ENCODE measurements at regions not wholly inside any gene's neighbourhood (a gene's known extent, or its start where the extent isn't known, plus 50 kb on each side); places are given as distances from the start of the nearest gene placed in this dataset.

DNA sequence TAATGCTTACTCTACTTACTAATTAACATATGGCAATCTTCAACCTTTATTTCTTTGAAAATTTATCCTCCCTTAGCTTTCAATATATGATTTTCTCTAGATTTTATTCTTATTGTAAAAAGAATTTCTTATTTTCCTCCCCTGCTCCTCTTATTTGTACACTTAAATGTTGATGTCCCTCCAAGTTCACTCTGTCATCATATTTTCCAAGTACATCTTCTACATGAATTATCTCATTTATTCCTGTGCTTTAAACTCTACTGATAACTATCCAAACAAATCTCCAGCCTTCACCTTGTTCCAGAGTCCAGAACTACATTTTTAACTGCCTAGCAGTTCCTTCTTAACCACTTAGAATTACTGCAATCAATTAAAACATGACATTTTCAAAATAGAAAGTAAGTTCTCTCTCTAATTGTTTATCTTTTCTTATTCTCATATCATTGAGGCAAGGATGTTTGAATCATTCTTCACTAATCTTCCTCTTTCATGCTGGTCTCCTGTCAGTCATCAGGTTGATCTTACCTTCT lies 261.6 kb upstream of the FAR2 start:
- DNase-seq = no peak

GRCh38 chr12:28890664-28891063 lies 258.4 kb upstream of the FAR2 start:
- DNase-seq = no peak

GRCh38 chr12:28891126-28891525 lies 258.0 kb upstream of the FAR2 start:
- no peak for DNase-seq

DNA sequence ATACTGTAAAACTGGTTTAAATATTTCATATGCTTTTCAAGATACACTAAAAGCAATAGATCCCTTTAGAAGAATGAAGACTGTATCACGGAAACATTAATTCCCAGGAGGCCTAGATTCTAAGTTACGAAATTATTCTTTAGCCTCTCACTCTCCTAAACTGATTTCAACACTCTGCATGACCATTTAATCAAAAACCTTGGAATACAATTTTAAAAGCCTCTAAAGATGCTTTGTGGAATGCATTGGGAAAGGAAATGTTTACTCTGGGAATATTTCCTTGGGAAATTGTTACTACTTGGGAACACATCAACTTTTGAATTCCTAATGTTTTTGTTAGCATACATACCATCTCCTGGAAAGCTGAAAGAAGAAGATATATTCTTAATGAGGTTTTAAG lies 255.7 kb upstream of the FAR2 start:
- DNase-seq = no peak

GRCh38 chr12:28893856-28894255 lies 255.2 kb upstream of the FAR2 start:
- no peak for DNase-seq

DNA sequence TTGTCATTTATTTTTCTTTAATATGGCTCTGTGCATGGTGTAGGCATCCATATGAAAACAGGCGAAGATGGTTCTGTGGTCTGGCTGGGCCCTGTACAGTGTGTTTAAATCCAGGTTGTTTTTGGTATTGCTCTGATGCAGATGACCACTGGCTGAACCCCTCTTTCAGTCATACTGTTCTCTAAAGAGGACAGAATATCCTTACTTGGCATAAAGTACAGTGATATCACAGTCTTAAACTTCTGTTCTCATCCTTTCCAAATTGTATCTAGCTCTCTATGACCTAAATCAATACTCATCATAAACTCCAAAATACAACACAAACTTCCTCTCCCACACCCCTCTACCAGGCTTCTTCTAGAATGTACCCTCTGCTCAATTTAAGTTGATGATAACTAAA lies 252.7 kb upstream of the FAR2 start:
- no peak for DNase-seq

GRCh38 chr12:28898038-28898437 lies 251.0 kb upstream of the FAR2 start:
- DNase-seq = no peak

GRCh38 chr12:28899951-28900350 lies 249.1 kb upstream of the FAR2 start:
- DNase-seq = no peak

- no peak for DNase-seq
Measured at GRCh38 chr12:28905220-28905955, 243.7 kb upstream of the FAR2 start.

DNA sequence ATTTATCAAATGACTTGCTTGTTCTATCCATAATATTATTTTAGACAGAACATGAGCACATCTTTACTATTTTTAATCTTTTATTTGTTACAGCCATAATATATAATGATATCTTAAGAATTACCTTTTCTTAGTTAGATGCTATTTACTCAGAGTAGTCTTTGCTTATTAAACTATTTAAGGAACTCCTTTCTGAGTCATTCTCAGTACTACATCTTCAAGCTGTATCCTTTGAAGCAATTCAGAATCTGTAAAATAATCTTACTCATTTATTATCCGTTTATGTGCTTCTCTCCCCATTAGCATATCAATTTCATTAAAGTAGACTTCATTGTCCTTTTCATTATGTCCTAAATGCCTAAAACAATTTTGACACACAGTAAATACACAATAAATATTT lies 240.4 kb upstream of the FAR2 start:
- DNase-seq = no peak

DNA sequence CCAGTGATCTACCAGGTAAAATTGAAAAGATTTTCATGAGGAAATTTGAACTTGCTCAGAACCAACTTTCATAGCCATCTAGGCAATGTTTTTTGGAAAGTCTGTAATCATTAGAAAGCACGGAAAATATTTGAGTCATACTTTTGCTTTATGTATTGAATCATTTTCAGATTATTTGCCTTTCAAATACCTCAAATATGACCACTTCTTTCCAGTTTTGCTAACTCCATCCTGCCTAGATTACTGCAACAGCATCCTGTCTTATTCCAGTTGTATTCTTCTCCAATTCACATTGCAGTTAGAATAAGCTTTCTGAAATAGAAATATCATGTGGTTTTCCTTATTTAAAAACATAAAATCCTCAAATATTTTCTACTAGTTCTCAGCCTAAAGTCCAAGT lies 239.8 kb upstream of the FAR2 start:
- DNase-seq = no peak

- DNase-seq = no peak
Measured at GRCh38 chr12:28925719-28926376, 223.2 kb upstream of the FAR2 start.

DNA sequence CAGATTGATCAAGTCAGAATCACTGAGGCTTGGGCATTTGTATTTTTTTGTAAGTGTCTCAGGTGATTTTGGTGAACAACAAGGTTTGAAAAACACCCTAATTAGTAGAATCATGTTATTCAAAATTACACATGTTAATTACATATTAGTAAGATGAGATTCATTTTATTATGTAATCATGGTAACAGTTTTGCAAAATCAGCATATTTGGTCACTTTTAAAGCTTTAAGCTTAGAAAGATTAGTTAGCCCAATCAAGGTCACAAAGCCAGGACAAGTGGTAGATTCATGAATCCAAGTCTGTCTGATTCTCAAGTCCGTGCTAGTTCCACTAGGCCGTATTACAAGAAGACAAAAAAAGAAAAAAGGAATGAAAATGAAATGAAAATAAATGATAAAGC lies 218.4 kb upstream of the FAR2 start:
- no peak for DNase-seq

DNA sequence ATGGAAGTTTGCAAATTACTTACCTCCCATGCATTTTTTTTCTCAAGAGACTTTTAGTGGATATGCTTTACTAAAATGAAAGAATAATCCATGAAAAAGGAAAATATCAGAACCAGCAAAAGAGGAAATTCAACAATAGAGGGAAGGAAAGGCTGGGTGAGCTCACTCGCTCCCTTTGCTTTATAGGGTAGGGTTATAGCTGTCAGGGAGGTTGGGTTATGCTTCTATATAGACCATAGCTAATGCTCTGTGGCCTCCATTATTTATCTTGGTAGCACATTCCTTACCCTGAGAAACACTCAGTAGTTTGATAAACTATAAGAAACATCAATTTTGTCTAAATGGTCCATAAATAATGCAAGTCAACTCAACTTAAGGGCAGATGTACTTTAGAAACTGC lies 215.9 kb upstream of the FAR2 start:
- DNase-seq = no peak

DNA sequence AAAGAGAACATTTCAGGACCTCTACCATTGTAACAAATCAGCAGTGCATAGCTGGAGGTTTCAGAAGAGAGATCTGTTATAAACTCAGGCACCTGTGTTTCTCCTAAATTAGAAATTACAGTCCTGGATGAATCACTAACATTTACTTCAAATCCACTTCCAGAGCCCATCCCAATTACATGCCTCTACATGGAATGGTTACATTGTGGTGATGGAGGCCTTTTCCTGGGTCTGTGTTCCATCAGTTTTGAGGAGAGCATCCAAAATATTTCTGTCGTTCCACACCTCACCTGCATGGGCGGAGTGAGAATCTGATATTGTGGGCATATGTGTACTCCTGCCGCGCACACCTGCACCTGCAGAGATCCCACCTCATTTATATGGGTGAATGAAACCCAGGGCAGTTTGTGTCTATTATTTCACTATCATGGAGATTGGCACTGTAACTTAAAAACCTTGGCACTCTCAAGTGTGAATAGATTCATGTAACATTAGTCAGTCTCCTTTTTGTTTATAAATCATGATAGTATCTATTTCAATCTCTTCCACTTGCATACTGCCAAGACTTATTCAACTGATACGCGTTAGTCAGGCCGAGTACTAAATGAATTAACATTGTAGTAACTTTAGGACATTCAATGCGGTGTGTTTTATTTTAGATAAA lies 215.1 kb upstream of the FAR2 start:
- no peak for DNase-seq

GRCh38 chr12:28936221-28936620 lies 212.9 kb upstream of the FAR2 start:
- DNase-seq = no peak

DNA sequence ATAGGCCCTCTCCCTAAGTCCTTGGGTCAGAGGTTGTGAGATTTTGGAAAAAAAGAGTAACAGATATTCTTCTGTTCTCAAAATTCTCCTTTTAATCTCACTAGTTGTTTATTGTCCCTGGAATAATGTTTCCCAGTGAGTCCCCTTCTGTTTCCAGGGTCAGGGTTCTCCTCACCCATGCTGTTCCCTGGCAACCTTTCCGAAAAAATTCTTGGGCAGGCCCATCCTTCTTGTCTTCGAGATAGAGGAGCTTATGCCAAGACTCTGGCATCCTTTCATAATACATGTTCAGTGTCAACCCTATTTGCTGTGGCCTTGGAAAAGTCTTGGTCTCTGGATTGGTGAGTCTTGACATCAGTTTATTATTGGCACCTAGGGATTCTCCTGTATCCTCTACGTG lies 212.4 kb upstream of the FAR2 start:
- no peak for DNase-seq

DNA sequence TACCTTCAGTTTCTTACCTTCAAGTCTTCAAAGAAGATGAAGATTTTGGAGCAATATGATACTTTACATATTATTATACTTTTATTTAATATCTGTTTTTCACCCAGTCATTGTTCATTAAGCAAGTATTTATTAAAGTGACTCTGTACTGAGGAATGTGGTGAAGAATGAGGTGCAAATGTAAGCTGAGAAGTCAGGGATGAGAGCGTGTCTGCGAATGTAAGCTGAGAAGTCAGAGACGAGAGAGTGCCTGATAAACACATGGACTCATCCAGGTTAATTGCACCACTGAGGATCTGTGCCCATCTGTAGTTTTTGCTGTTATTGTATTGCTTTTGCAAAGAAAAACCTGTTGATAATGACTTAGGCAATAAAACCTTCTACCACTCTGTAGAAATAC lies 211.9 kb upstream of the FAR2 start:
- no peak for DNase-seq

DNA sequence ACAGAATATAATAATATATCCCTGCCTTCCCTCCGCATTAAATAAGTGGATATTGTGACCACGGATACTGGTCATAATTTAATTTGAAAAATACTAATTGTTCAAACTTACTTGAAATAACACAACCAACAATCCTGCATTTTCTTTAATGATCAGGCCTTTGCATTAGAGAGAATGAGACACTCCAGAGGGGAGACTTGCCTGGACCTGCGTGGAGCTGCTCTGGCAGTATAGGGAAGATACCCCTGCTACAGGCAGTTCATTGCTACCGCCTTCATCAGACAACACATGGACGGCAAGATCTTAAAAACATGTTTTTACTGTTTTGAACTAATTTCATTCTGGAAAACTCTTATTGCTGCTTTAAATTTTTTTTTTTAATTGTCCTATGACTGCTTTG lies 211.0 kb upstream of the FAR2 start:
- DNase-seq = no peak

DNA sequence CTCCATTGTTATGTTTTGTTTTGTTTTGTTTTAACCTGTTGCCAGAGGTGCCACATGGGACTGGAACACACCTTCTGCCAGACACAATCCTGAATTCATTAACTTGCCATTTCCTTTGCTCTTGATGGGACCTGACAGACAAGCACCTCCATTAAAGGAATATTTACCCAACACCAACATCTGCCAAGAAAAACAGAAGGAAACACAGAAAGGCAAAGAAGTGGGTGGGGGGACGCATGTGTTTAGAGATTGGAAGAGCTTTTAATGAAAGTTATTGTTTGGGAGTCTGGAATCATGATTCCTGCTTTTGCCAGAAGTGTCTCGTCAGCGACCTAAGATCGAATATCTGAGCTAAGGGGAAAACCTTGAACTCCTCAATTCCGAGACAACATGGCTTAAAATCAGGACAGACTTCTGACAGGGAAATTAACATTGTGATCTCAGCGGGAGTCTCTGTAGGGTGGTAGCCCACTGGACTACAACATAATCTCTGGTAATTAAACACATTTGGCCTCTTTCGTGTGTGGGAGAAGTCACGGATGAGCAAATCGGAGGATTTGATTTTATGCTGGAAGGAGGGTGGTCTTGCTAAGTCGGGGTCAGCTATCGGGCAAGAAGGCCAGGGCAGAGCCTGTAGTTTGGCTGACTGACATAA lies 210.4 kb upstream of the FAR2 start:
- no peak for DNase-seq

GRCh38 chr12:28939427-28939826 lies 209.7 kb upstream of the FAR2 start:
- no peak for DNase-seq

DNA sequence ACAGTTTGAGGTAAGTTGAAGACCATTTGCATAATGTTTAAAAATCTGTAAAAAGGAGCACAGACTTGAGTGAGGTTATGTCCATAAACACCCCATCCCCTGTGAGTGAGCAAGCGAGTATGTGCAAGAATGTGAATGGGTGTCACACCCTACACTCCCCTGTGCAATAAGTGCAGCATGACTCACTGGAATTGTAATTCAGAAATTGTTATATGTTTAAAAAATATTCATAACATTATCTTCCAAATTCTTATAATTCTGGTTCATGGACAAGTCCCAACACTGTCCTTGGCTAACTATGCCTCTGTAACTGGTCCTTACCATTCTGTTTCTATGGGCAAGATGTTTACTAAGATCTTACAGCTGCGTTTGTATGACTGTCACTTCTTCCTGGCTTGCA lies 207.8 kb upstream of the FAR2 start:
- DNase-seq = no peak

DNA sequence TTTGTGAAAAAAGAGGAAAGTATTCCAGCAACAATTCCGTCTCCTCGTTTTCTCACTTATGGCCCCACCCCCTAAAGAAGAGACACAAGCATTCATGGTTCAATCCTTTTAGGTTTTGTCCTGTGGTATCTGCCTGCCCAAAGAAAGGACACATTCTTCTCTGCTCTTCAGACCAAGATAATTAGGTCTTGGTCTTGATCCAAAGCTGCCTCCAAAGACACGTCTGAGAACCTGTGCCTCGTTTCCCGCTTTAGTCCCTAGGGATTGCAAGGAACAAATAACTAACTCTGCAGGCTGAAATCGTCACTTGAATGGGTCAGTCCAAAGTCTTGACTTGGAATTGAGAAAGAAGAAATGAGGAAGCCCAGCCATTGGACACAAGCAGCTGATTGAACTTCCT lies 202.7 kb upstream of the FAR2 start:
- no peak for DNase-seq

- DNase-seq = no peak
Measured at GRCh38 chr12:28948685-28949084, 200.4 kb upstream of the FAR2 start.

All from activated CD4-positive, alpha-beta T cell treated with anti-CD3 and anti-CD28 coated beads for 48 hours (primary cell).